ENCODE measurements at regions not wholly inside any gene's neighbourhood (a gene's known extent, or its start where the extent isn't known, plus 50 kb on each side); places are given as distances from the start of the nearest gene placed in this dataset.

DNA sequence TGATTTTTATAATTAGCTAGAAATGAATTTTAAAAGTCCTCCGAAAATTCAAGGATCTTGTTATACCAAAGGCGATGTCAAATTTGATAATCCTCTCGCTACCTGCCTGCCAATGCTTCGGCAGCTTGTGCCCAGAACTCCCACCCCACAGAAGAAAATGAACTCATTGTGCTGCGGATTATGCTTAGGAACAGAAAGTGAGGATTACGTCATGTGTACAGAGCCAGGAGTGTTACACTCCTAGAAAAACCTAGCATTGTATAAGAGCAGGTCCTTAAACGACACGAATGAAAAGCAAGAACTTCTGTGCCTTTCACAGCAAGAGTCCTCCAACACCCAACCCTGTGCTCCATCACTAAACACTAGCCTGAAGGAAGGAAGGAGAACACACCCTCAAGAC is 168.3 kb downstream of the RNF152 start:
- Histone ChIP-seq H3K27me3 (no peaks in the 10 kb centered on the region), H3K9me3 (no peaks in the 10 kb centered on the region), H3K4me1 (no peaks in the 10 kb centered on the region), H3K27ac (no peak overlapping the region), H3K36me3 (no peaks in the 10 kb centered on the region), H3K4me3 (no peak overlapping the region)
- no peak for FAIRE-seq
- DNase-seq = no peak
- intact Hi-C loops (cut with DNase I) = no loop called here
- TF ChIP-seq, protein P1, sequence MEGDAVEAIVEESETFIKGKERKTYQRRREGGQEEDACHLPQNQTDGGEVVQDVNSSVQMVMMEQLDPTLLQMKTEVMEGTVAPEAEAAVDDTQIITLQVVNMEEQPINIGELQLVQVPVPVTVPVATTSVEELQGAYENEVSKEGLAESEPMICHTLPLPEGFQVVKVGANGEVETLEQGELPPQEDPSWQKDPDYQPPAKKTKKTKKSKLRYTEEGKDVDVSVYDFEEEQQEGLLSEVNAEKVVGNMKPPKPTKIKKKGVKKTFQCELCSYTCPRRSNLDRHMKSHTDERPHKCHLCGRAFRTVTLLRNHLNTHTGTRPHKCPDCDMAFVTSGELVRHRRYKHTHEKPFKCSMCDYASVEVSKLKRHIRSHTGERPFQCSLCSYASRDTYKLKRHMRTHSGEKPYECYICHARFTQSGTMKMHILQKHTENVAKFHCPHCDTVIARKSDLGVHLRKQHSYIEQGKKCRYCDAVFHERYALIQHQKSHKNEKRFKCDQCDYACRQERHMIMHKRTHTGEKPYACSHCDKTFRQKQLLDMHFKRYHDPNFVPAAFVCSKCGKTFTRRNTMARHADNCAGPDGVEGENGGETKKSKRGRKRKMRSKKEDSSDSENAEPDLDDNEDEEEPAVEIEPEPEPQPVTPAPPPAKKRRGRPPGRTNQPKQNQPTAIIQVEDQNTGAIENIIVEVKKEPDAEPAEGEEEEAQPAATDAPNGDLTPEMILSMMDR (IDR thresholded peaks at IDR 0.05) = no peak
- WGBS, 2 donors = 87 to 90% methylated on average over 8 of the region's 8 CpGs
- no peak for ATAC-seq

DNA sequence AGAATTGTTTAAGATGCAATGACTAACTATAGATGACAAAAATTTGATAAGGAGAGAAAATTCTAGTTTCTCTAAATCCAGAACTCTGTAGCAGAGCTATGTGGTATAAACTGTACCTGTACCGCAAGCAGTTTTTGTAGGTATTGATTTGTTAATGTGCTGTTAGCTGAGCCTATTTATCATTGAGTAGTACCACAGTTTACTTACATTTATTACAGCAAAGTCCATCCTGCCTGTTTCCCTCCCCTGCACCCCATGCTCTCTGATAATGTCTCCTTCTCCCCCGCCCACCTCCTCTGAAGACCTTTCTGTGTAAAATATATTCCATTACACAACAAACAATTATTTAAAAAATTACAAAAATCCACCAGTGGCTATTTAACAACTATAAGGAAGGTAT is 170.6 kb downstream of the RNF152 start:
- TF ChIP-seq, protein P1 (IDR thresholded peaks at IDR 0.05) = no peak
- Histone ChIP-seq H3K36me3 (no peaks in the 10 kb centered on the region), H3K27me3 (no peaks in the 10 kb centered on the region), H3K9me3 (no peaks in the 10 kb centered on the region), H3K4me3 (no peak overlapping the region), H3K27ac (no peak overlapping the region), H3K4me1 (no peaks in the 10 kb centered on the region)
- intact Hi-C loops (cut with DNase I) = no loop called here
- no peak for DNase-seq
- WGBS, 2 donors = 61 to 72% methylated on average over 2 of the region's 2 CpGs
- no peak for ATAC-seq
- FAIRE-seq = no peak

DNA sequence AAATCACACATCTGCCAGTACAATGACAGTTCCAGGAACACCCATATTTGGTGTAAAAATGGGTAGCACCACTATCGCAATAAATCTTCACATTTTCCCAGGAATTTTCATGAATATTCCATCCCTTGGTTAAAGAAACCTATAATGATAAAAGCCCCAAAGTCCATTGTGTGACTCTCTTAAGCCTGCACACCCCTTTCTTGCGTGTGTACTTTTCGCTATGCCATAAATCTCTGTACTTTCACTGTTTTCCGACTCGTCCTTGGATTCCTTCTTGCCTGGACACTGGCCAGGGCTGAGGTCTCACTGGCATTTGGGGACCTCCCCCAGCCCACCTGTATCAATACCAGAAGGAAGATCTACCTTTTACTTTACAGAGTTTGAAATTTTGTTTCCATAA is 172.3 kb downstream of the RNF152 start:
- DNase-seq (no peak), ATAC-seq (no peak), FAIRE-seq (no peak)
- H3K4me1 ChIP-seq = no peaks in the 10 kb centered on the region
- no peak overlapping the region for H3K4me3 ChIP-seq
- WGBS, 2 donors = 62 to 66% methylated on average over 5 of the region's 5 CpGs
- no peak overlapping the region for H3K27ac ChIP-seq
- H3K36me3 ChIP-seq = no peaks in the 10 kb centered on the region
- TF ChIP-seq, protein P1 (IDR thresholded peaks at IDR 0.05) = no peak
- H3K27me3 ChIP-seq = no peaks in the 10 kb centered on the region
- intact Hi-C loops (cut with DNase I) = no loop called here
- no peaks in the 10 kb centered on the region for H3K9me3 ChIP-seq

DNA sequence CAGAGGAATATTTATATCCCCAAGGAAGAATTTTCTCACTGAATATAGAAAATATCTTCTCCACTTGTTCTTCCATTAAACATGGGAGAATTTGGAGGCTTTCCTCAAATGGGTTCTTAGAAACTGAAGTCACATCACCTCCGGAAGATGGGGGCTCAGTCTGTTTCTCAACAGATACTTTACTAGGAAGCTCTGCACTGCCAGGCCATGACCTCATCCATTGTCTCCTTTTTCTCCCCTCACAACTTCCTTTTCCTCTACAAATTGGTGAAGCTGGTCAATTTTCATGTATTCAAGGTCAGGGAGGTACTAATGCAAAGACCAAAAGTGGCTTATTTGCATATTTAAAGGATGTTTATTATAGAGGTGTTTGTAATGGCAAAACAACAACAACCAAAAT is 173.1 kb downstream of the RNF152 start:
- DNase-seq (no peak), ATAC-seq (no peak), FAIRE-seq (no peak)
- H3K4me3 ChIP-seq = no peak overlapping the region
- no peaks in the 10 kb centered on the region for H3K4me1 ChIP-seq
- intact Hi-C loops (cut with DNase I) = no loop called here
- H3K27ac ChIP-seq = no peak overlapping the region
- WGBS, 2 donors = 79 to 84% methylated on average over 1 of the region's 1 CpG
- H3K27me3 ChIP-seq = no peaks in the 10 kb centered on the region
- H3K9me3 ChIP-seq = no peaks in the 10 kb centered on the region
- TF ChIP-seq, protein P1 (IDR thresholded peaks at IDR 0.05) = no peak
- H3K36me3 ChIP-seq = no peaks in the 10 kb centered on the region

DNA sequence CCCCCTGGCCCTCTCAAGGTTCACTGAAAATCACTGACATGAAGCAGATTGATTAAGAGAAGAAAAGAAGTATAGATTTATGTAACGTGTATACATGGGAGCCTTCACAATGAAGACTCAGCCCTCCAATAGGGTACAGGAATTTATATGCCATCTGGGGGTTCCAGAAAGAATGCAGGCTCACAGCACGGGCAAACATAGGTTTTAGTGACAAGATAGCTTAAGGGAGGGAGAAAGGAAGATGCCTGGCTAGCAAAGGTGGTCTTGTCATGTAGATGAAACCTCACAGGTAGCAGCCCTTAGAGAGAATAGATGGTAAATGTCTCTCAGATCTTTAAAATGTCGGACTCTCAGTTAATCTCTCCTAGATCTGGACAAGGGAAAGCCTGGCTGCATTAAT is 173.9 kb downstream of the RNF152 start:
- Histone ChIP-seq H3K27me3 (no peaks in the 10 kb centered on the region), H3K9me3 (no peaks in the 10 kb centered on the region), H3K36me3 (no peaks in the 10 kb centered on the region), H3K27ac (no peak overlapping the region), H3K4me1 (no peaks in the 10 kb centered on the region), H3K4me3 (no peak overlapping the region)
- ATAC-seq = no peak
- TF ChIP-seq, protein P1 (IDR thresholded peaks at IDR 0.05) = no peak
- intact Hi-C loops (cut with DNase I) = no loop called here
- no peak for DNase-seq
- 80 to 92% methylated on average over 3 of the region's 3 CpGs for WGBS, 2 donors
- FAIRE-seq = no peak
